Keratinocyte (primary cell): ENCODE measurements at regions not wholly inside any gene's neighbourhood (a gene's known extent, or its start where the extent isn't known, plus 50 kb on each side); places are given as distances from the start of the nearest gene placed in this dataset.

Source experiments
- EZH2 ChIP-seq: IDR thresholded peaks from one replicate; pipeline ENCODE4 v1.6.1; 2012; ENCODE audit warnings: inconsistent platforms, mild to moderate bottlenecking, low read length, moderate library complexity
- TF ChIP-seq, protein P1 (sequence below), 3 experiments: IDR thresholded peaks in 1 of 3; conservative IDR thresholded peaks in 1 of 3; optimal IDR thresholded peaks in 1 of 3; 2 replicates in 2 of 3; 3 replicates in 1 of 3; pipeline versions ENCODE3 to v1.5.1; 2011; ENCODE audit warnings: low read length in 3 of 3, mild to moderate bottlenecking in 3 of 3, moderate library complexity in 2 of 3, control low read depth in 1 of 3, inconsistent platforms in 1 of 3; ENCODE audit not compliant: insufficient read depth in 2 of 3; ENCODE audit errors: extremely low read depth in 1 of 3

DNA sequence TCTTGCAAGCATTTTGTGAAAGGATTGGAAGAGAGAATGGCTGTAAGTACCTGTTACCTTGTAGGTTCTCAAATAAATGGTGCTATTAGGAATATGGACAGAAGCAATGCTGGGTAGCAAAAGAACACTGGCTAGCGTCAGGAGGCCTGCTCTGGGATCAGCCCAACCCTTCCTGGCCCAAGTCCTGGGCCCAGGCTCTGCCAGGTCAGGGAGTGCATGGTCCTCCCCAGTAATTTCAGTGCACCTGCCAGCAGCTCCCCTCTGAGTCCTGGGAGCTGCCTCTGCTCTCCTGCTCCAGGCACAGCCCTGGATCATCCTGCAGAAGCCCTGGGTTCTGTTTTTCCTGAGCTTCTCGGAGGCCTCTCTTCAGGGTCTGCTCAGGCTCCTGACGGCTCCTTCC is 89.5 kb upstream of the ARAP3 start:
- TF ChIP-seq, protein P1, sequence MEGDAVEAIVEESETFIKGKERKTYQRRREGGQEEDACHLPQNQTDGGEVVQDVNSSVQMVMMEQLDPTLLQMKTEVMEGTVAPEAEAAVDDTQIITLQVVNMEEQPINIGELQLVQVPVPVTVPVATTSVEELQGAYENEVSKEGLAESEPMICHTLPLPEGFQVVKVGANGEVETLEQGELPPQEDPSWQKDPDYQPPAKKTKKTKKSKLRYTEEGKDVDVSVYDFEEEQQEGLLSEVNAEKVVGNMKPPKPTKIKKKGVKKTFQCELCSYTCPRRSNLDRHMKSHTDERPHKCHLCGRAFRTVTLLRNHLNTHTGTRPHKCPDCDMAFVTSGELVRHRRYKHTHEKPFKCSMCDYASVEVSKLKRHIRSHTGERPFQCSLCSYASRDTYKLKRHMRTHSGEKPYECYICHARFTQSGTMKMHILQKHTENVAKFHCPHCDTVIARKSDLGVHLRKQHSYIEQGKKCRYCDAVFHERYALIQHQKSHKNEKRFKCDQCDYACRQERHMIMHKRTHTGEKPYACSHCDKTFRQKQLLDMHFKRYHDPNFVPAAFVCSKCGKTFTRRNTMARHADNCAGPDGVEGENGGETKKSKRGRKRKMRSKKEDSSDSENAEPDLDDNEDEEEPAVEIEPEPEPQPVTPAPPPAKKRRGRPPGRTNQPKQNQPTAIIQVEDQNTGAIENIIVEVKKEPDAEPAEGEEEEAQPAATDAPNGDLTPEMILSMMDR (optimal IDR thresholded peaks at IDR 0.05 in 1 of 3, IDR thresholded peaks at IDR 0.05 in 1 of 3, conservative IDR thresholded peaks at IDR 0.05 in 1 of 3; ENCODE audit: extremely low read depth in 1 of 3, insufficient read depth in 2 of 3, low read length in 3 of 3) = no peak
- TF ChIP-seq EZH2 = no peak
